Keratinocyte (primary cell): ENCODE measurements at regions not wholly inside any gene's neighbourhood (a gene's known extent, or its start where the extent isn't known, plus 50 kb on each side); places are given as distances from the start of the nearest gene placed in this dataset.

Experiments used
- EZH2 ChIP-seq: IDR thresholded peaks from one replicate; pipeline ENCODE4 v1.6.1; 2012; ENCODE audit warnings: inconsistent platforms, mild to moderate bottlenecking, low read length, moderate library complexity
- TF ChIP-seq, protein P1 (sequence below), 3 experiments: IDR thresholded peaks in 1 of 3; conservative IDR thresholded peaks in 1 of 3; optimal IDR thresholded peaks in 1 of 3; 2 replicates in 2 of 3; 3 replicates in 1 of 3; pipeline versions ENCODE3 to v1.5.1; 2011; ENCODE audit warnings: low read length in 3 of 3, mild to moderate bottlenecking in 3 of 3, moderate library complexity in 2 of 3, control low read depth in 1 of 3, inconsistent platforms in 1 of 3; ENCODE audit not compliant: insufficient read depth in 2 of 3; ENCODE audit errors: extremely low read depth in 1 of 3

GRCh38 chr3:22587446-22587845 lies 615.7 kb upstream of the UBE2E2 start:
- TF ChIP-seq, protein P1, sequence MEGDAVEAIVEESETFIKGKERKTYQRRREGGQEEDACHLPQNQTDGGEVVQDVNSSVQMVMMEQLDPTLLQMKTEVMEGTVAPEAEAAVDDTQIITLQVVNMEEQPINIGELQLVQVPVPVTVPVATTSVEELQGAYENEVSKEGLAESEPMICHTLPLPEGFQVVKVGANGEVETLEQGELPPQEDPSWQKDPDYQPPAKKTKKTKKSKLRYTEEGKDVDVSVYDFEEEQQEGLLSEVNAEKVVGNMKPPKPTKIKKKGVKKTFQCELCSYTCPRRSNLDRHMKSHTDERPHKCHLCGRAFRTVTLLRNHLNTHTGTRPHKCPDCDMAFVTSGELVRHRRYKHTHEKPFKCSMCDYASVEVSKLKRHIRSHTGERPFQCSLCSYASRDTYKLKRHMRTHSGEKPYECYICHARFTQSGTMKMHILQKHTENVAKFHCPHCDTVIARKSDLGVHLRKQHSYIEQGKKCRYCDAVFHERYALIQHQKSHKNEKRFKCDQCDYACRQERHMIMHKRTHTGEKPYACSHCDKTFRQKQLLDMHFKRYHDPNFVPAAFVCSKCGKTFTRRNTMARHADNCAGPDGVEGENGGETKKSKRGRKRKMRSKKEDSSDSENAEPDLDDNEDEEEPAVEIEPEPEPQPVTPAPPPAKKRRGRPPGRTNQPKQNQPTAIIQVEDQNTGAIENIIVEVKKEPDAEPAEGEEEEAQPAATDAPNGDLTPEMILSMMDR (optimal IDR thresholded peaks at IDR 0.05 in 1 of 3, IDR thresholded peaks at IDR 0.05 in 1 of 3, conservative IDR thresholded peaks at IDR 0.05 in 1 of 3; ENCODE audit: extremely low read depth in 1 of 3, insufficient read depth in 2 of 3, low read length in 3 of 3) = no peak
- no peak for TF ChIP-seq EZH2
